ENCODE measurements at regions not wholly inside any gene's neighbourhood (a gene's known extent, or its start where the extent isn't known, plus 50 kb on each side); places are given as distances from the start of the nearest gene placed in this dataset.

DNA sequence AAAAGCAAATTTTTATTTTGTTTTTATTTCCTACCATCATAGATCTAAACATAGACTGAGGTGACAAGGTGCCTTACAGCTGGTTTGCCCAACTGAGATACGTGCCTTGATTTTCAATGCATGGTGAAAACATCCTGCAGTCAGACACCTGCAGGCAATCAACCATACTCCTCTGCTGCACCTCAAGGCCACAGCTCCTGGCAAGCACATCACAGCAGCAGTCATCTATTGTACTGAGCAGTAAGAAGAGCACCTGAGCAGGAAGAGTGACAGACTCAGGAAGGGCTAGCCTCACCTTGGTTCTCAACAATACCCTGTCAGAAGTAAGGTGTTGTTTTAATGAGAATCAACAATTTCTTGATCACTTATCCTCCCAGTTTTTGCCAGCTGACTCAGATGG, 1206.8 kb upstream of the NRXN1 start:
- no peak for ATAC-seq
- TF ChIP-seq POLR2AphosphoS5 (IDR thresholded peaks at IDR 0.05) (no peak), POLR2A (IDR thresholded peaks at IDR 0.05) (no peak), EP300 (IDR thresholded peaks at IDR 0.05) (no peak)
- TF ChIP-seq, protein P1, sequence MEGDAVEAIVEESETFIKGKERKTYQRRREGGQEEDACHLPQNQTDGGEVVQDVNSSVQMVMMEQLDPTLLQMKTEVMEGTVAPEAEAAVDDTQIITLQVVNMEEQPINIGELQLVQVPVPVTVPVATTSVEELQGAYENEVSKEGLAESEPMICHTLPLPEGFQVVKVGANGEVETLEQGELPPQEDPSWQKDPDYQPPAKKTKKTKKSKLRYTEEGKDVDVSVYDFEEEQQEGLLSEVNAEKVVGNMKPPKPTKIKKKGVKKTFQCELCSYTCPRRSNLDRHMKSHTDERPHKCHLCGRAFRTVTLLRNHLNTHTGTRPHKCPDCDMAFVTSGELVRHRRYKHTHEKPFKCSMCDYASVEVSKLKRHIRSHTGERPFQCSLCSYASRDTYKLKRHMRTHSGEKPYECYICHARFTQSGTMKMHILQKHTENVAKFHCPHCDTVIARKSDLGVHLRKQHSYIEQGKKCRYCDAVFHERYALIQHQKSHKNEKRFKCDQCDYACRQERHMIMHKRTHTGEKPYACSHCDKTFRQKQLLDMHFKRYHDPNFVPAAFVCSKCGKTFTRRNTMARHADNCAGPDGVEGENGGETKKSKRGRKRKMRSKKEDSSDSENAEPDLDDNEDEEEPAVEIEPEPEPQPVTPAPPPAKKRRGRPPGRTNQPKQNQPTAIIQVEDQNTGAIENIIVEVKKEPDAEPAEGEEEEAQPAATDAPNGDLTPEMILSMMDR (IDR thresholded peaks at IDR 0.05), result no peak
- no peaks in the 10 kb centered on the region for H3K36me3 ChIP-seq
- WGBS, 2 donors (ENCODE audit: low coverage in 1 of 2), result 75 to 83% methylated on average over 1 of the region's 1 CpG
- no peak overlapping the region for H3K4me3 ChIP-seq
- no peaks in the 10 kb centered on the region for H3K27me3 ChIP-seq
- no peaks in the 10 kb centered on the region for H3K4me1 ChIP-seq
- no peak overlapping the region for H3K27ac ChIP-seq
- H3K9me3 ChIP-seq, result no peaks in the 10 kb centered on the region

DNA sequence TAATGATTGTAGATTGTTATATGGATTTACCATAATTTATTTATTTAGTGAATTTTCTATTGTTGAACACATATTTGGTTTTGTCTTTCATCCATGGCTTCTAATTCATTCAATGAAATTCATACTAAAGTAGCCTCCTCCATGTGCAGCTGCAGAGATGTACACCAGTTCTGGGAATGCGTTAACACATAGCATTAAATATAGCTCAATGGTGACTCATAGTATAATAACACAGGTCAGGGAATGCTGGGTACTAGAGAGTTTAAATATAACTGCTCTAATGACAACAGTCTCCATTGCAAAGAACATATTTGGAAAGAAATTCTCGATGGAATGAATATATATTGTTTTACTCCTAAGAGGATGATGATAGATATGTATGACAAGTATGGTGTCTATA, 1190.2 kb upstream of the NRXN1 start:
- WGBS, 2 donors (ENCODE audit: low coverage in 1 of 2), result 37 to 44% methylated on average over 2 of the region's 2 CpGs
- TF ChIP-seq POLR2A (IDR thresholded peaks at IDR 0.05), result no peak
- TF ChIP-seq POLR2AphosphoS5 (IDR thresholded peaks at IDR 0.05), result no peak
- TF ChIP-seq, protein P1 (IDR thresholded peaks at IDR 0.05), result no peak
- TF ChIP-seq EP300 (IDR thresholded peaks at IDR 0.05), result no peak
- H3K9me3 ChIP-seq, result no peaks in the 10 kb centered on the region
- H3K36me3 ChIP-seq, result no peaks in the 10 kb centered on the region
- H3K4me3 ChIP-seq, result no peak overlapping the region
- no peak overlapping the region for H3K27ac ChIP-seq
- no peaks in the 10 kb centered on the region for H3K27me3 ChIP-seq
- no peak for ATAC-seq
- H3K4me1 ChIP-seq, result no peaks in the 10 kb centered on the region

DNA sequence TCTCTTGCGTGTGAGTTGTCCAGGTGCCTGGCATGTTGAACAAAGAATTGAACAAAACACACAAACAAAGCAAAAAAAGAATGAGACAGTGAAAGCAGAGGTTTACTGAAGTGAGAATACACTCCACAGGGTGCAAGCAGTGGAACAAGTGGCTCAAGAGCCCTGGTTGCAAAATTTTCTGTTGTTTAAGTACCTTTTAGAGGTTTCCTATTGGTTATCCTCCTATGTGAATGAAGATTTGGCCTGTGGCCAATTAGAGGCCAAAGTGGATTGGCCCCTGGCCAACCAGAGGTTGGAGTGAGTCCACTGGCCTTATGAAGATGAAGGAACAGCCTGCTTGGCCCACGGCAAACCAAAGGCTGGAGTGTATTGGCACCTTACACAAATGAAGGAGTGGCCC, 1188.5 kb upstream of the NRXN1 start:
- Histone ChIP-seq H3K36me3 (no peaks in the 10 kb centered on the region), H3K4me3 (no peak overlapping the region), H3K27me3 (no peaks in the 10 kb centered on the region), H3K27ac (no peak overlapping the region), H3K4me1 (no peaks in the 10 kb centered on the region), H3K9me3 (no peaks in the 10 kb centered on the region)
- ATAC-seq, result no peak
- 80 to 100% methylated on average over 1 to 2 of the region's 2 CpGs for WGBS, 2 donors (ENCODE audit: low coverage in 1 of 2)
- TF ChIP-seq EP300 (IDR thresholded peaks at IDR 0.05) (no peak), POLR2AphosphoS5 (IDR thresholded peaks at IDR 0.05) (no peak), POLR2A (IDR thresholded peaks at IDR 0.05) (no peak)
- TF ChIP-seq, protein P1 (IDR thresholded peaks at IDR 0.05), result no peak

DNA sequence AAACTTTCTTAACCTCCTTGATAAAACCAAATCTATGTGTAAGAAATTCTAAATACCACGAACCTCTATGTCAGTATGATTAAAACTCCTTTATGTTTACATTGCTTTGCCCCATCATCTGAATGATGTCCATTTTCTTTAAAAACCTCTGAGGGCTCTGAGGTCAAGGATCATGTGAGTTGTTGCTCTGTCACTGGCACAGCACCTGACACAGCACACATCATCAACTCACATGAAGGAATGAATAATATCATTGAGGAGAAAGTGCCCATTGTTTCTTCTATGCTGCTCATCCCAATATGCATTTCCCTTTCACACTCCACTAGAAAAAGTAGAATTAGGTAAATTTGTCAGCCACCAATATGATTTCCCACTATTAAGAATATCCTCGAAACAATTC, 1178.7 kb upstream of the NRXN1 start:
- ATAC-seq, result no peak
- TF ChIP-seq POLR2AphosphoS5 (IDR thresholded peaks at IDR 0.05) (no peak), POLR2A (IDR thresholded peaks at IDR 0.05) (no peak), EP300 (IDR thresholded peaks at IDR 0.05) (no peak)
- TF ChIP-seq, protein P1 (IDR thresholded peaks at IDR 0.05), result no peak

DNA sequence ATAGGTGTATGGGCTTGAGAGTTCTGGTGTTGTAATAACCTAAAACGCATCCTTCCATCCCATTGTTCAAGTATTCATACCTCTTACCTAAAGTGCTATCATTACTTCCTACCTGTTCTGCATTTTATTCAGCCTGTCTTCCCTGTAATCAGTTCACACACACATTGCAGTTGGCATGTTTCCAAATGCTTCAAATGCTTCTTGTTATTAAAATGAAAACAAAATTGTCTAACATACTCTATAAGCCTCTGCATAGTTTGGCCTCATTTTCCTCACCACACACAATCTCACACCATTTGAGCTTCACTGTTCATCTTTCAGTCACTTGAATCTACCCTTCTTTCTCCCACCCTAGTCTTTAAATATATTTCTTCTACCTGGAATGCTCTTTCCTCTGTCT, 1178.2 kb upstream of the NRXN1 start:
- no peak overlapping the region for H3K4me3 ChIP-seq
- no peaks in the 10 kb centered on the region for H3K27me3 ChIP-seq
- H3K9me3 ChIP-seq, result no peaks in the 10 kb centered on the region
- 89 to 100% methylated on average over 1 of the region's 1 CpG for WGBS, 2 donors (ENCODE audit: low coverage in 1 of 2)
- no peaks in the 10 kb centered on the region for H3K36me3 ChIP-seq
- no peaks in the 10 kb centered on the region for H3K4me1 ChIP-seq
- no peak for ATAC-seq
- H3K27ac ChIP-seq, result no peak overlapping the region
- TF ChIP-seq POLR2AphosphoS5 (IDR thresholded peaks at IDR 0.05) (no peak), POLR2A (IDR thresholded peaks at IDR 0.05) (no peak), EP300 (IDR thresholded peaks at IDR 0.05) (no peak)
- TF ChIP-seq, protein P1 (IDR thresholded peaks at IDR 0.05), result no peak

More for the DNA sequence above, 1178.7 kb upstream of the NRXN1 start:
- H3K27ac ChIP-seq, result no peak overlapping the region
- no peaks in the 10 kb centered on the region for H3K27me3 ChIP-seq
- H3K4me1 ChIP-seq, result no peaks in the 10 kb centered on the region
- 85 to 90% methylated on average over 2 of the region's 2 CpGs for WGBS, 2 donors (ENCODE audit: low coverage in 1 of 2)
- no peak overlapping the region for H3K4me3 ChIP-seq
- no peaks in the 10 kb centered on the region for H3K36me3 ChIP-seq
- no peaks in the 10 kb centered on the region for H3K9me3 ChIP-seq
